HG03135 (cell line): ENCODE measurements at regions not wholly inside any gene's neighbourhood (a gene's known extent, or its start where the extent isn't known, plus 50 kb on each side); places are given as distances from the start of the nearest gene placed in this dataset.
"Not testable (repeated sequence)": the region's sequence is repeated elsewhere in the genome, so short reads cannot be mapped to it uniquely, and the experiment has no call there.

Source experiments
- ATAC-seq: cut with Tn5 transposase; IDR thresholded peaks from one replicate; pipeline ENCODE4 v1.9.1; 2021; ENCODE audit warnings: mild to moderate bottlenecking, moderate library complexity; ENCODE audit not compliant: unreplicated experiment

- no peak for ATAC-seq
These were observed 1245.3 kb downstream of the ROBO2 start for GRCh38 chr3:78285032-78285728.

DNA sequence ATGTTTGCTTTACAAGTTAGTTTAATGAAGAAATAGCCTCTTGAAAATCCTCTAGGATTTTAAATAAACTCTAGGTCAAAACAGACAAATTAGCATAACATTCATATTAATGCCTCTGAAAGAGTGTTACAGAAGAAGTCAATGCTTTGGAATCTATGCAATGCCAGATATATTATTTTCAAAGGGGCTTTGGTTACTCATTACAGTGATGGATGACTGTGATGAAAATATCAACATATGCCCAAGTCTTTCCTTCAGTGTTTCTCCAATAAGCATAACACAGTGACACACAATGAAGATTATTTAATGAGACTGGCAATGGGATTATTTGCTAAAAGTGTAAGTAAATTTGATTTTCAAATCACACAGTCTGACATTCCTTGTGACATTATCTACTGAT lies 1247.2 kb downstream of the ROBO2 start:
- no peak for ATAC-seq

- no peak for ATAC-seq
These were observed 1253.4 kb downstream of the ROBO2 start for GRCh38 chr3:78293284-78293683.

DNA sequence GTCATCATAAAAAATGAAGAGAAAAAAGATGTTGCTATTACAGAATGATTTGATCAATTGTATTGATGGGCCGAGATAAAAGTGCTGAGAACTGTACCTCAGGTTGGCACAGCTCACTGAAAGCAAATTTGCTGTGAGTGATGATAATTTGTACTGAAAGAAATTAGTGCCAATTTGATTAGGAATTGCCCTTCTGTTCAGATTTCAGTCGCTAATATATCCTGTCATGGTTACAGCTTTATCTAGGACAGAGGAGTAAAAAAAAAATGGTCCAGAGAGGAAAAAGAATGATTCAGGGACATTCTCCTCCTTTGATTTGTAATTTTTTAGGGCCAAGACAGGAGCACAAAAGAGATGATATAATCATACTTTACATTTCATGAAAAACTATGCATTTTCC lies 1264.2 kb downstream of the ROBO2 start:
- ATAC-seq, result no peak

- ATAC-seq, result no peak
These were observed 1273.0 kb downstream of the ROBO2 start for GRCh38 chr3:78312851-78313250.

- no peak for ATAC-seq
These were observed 1273.4 kb downstream of the ROBO2 start for GRCh38 chr3:78313332-78313731.

DNA sequence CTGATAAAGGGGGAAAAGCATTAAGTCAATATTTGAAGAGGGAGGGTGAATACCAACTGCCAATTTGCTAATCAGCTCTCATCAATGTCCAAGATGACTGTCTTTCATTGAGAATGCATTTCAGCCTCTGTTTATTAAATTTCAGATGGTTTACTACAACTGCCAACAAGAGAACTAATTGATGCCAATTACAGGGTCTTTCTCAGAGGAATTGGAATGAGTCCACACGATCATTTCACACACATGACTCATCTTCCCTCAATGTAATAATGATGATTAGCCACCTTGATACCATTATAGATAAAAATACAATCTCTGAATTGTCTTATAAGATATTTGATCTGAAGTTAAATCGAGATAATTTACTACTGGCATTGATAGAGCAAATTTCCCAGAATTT lies 1274.4 kb downstream of the ROBO2 start:
- ATAC-seq, result no peak

DNA sequence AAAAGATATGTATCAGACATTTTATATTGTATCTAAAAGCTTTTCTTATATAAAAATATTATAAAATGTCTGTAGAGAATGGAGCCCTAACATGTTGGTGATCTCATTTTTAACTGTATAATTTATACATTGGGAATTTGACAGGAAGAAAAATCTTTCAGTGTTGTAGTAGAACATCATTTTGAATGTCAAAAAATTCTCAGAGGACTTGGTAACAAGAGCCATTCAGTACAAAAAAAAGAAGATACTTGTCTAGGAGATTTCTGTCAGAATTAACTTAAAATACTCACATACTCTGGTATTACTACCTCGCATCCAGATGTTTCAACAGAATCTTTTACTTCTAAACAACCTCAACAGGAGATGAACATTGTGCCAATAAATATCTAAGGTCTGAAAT lies 1277.9 kb downstream of the ROBO2 start:
- no peak for ATAC-seq

- no peak for ATAC-seq
These were observed 1282.9 kb downstream of the ROBO2 start for GRCh38 chr3:78322780-78323179.

DNA sequence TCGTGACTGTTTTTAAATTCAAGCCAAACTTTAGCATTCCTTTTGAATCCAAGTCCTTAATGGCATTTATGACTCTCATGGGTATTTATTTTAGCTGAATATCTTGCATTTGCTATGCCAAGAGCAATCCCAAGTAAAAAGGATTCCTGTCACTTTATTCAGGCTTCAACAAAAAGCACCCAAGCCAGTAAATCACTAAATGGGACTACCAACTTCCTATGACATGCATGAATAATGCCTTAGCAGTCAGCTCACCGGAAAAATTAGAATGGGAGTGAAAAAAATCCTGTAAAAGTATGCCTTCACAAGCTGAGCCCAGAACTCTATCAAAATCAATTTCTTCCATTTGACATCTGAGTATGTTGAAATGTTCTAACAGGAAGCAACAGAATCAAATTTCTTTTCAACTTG lies 1297.9 kb downstream of the ROBO2 start:
- ATAC-seq, result no peak

DNA sequence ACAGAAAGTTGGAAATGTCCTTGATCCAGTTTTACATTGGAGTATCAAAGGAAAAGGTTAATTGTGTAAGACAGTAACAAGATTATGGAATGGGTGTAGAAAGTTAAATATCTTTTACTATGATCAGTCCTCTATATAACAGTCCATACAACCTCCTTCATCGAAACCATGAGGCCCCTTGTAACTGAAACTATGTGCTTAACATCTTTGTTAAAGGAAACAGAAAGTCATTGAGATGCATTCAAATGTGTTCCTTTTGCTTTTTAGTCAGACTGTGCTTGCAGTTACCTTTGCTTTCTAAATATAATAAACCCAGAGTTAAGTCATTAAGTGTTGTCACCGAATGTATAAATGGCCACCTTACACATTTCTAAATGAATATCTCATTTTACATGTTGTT lies 1298.5 kb downstream of the ROBO2 start:
- ATAC-seq, result peak; percentile 71

- ATAC-seq, result no peak
These were observed 1303.3 kb downstream of the ROBO2 start for GRCh38 chr3:78343221-78343620.

DNA sequence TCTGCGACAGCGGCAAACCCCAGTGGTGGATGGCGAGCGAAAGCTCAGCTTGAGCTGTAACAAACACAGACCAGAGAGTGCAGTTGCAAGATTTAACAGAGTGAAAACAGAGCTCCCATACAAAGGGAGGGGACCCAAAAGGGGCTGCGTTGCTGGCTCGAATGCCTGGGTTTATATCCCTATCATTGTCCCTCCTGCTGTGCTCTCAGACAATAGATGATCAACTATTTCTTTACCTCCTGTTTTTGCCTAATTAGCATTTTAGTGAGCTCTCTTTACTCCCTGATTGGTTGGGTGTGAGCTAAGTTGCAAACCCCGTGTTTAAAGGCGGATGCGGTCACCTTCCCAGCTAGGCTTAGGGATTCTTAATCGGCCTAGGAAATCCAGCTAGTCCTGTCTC lies 1304.4 kb downstream of the ROBO2 start:
- ATAC-seq, result not testable (repeated sequence)

DNA sequence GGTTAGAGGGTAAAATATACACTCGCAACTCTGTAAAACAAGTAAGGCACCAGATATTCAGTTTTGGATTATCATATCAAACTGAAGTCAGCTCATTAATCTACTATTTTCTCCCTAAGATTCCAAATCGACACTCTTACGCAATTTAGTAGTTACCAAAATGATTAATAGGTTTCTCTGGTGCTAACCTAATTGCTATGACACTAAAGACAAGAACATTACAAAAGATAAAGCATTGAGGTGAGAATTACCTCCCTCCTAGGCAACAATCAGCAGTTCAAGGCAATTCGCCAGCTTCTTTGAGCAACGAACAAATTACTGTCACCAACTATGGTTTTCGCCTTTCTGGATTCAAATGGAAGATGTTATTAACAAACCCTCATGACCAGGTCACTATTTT lies 1305.0 kb downstream of the ROBO2 start:
- ATAC-seq, result no peak

DNA sequence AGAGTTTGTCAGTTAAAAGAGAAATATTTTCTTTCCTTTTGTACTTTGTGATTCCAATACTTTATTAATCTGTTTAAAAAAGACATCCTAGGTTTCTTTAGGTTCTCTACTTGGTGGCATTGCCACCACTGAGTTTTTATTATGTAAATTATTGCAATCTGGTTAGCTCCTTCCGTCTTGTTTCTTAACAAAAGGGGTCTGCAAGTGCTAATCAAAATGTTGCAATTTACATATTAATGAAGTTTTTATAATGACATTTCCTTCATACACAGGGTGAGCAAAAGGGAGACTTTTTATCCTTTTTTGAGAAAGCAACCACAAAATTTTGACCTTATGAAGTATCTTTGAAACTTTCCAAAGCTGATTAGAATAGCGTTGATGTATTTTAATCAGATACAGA lies 1307.3 kb downstream of the ROBO2 start:
- no peak for ATAC-seq

DNA sequence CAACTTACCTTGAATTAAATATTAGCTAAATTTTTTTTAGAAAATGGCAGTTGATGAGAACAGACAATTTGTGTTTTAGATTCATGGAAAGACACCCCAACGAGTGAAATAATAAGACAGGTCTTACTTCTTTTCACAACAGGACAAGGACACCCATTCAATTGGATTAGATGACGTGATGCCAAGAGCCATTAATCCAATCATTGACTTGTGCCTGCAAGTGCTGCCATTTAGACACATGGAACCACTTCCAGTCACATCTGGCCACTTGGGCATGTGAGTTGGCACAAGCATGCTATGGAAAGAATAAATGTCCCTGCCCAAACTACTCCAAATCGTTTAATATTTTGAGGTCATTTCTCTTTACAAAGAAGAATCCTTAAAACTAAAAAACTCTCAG lies 1308.8 kb downstream of the ROBO2 start:
- no peak for ATAC-seq

- ATAC-seq, result no peak
These were observed 1309.7 kb downstream of the ROBO2 start for GRCh38 chr3:78349571-78349970.

- ATAC-seq, result no peak
These were observed 1311.4 kb downstream of the ROBO2 start for GRCh38 chr3:78351334-78351733.

DNA sequence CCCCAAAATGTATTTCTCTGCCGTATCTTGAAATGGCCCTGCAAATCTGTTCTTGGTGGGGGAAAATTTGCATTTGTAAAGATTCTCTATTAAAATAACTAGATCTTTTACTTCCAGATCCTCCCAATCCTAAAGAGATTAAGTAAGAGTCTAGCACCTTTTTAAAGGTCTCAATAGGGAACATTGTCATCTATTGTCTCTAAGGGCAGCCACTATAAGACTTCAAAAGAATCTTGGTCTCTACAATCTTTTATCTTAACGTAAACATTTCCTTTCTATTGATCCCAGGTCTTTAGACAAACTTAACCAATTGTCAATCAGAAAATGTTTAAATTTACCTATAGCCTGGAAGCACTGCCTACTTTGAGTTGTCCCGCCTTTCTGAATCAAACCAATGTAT lies 1313.3 kb downstream of the ROBO2 start:
- ATAC-seq, result no peak

- no peak for ATAC-seq
These were observed 1321.0 kb downstream of the ROBO2 start for GRCh38 chr3:78360849-78361248.

DNA sequence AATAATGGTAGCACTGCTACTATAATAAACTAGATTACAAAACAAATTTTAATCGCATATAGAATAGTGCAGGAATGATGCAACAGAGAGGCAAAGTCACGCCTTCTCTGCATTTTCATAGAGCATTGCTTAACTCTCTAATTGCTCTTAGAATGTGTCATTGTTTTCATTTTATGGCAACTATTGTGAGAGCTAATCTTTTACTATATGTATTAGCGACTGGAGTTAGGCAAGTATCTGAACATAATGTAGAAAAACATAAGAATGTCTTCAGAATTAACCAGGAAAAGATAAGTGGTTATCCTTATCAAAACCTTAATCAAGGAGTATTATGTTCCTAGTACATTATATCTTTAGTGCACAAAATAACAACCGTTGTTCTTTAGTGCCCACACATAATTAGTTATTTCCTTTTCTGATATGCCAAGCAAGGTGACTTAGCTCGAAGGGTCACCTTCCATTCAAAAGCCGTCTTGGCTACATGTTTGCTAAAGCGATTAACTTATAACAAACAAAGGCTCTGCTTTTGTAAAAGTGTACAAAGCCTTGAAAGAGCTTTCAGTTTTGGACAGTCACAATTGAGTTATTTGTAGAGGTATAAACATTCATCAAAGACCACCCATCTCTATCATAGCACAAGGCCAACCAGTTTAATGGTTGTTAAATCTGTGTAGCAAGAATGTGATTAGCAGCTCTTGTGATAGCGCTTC lies 1328.9 kb downstream of the ROBO2 start:
- ATAC-seq, result no peak

DNA sequence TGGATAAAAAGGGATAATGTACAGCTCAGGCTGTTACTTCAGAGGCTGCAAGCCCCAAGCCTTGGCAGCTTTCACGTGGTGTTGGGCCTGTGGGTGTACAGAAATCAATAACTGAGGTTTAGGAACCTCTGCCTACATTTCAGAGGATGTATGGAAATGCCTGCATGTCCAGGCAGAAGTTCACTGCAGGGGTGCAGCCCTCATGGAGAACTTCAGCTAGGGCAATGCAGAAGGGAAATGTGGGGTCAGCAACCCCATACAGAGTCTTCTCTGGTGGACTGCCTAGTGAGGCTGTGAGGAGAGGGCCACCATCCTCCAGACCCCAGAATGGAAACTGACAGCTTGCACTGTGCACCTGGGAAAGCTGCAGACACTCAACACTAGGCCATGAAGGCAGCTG lies 1350.3 kb downstream of the ROBO2 start:
- ATAC-seq, result no peak

- no peak for ATAC-seq
These were observed 1358.5 kb downstream of the ROBO2 start for GRCh38 chr3:78398401-78398800.
